SU-DHL-6 (cell line): ENCODE measurements at regions not wholly inside any gene's neighbourhood (a gene's known extent, or its start where the extent isn't known, plus 50 kb on each side); places are given as distances from the start of the nearest gene placed in this dataset.

Experiments used
- CTCF ChIP-seq: fragments of 200-600 bp; sonication (generic); IDR thresholded peaks from one replicate; pipeline ENCODE4 v1.5.1; 2017; ENCODE audit warnings: antibody characterized with exemption, mild to moderate bottlenecking, low read length, moderate library complexity; ENCODE audit not compliant: insufficient read depth, poor library complexity, severe bottlenecking
- EZH2phosphoT487 ChIP-seq: fragments of 200-600 bp; sonication (generic), shearing (Covaris generic); conservative IDR thresholded peaks from 2 replicates; pipeline ENCODE4 v1.6.1; 2018; ENCODE audit warnings: mild to moderate bottlenecking, antibody characterized with exemption, low read length, moderate library complexity, mixed read lengths

- TF ChIP-seq CTCF (no peak), EZH2phosphoT487 (no peak)
These were observed 116.8 kb upstream of the NECTIN1 start for GRCh38 chr11:119845756-119846155.
